ENCODE measurements at regions not wholly inside any gene's neighbourhood (a gene's known extent, or its start where the extent isn't known, plus 50 kb on each side); places are given as distances from the start of the nearest gene placed in this dataset.

GRCh38 chr10:109393425-109393824 lies 529.9 kb downstream of the XPNPEP1 start:
- TF ChIP-seq, protein P1, sequence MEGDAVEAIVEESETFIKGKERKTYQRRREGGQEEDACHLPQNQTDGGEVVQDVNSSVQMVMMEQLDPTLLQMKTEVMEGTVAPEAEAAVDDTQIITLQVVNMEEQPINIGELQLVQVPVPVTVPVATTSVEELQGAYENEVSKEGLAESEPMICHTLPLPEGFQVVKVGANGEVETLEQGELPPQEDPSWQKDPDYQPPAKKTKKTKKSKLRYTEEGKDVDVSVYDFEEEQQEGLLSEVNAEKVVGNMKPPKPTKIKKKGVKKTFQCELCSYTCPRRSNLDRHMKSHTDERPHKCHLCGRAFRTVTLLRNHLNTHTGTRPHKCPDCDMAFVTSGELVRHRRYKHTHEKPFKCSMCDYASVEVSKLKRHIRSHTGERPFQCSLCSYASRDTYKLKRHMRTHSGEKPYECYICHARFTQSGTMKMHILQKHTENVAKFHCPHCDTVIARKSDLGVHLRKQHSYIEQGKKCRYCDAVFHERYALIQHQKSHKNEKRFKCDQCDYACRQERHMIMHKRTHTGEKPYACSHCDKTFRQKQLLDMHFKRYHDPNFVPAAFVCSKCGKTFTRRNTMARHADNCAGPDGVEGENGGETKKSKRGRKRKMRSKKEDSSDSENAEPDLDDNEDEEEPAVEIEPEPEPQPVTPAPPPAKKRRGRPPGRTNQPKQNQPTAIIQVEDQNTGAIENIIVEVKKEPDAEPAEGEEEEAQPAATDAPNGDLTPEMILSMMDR (IDR thresholded peaks at IDR 0.05): no peak
- TF ChIP-seq, protein P2, sequence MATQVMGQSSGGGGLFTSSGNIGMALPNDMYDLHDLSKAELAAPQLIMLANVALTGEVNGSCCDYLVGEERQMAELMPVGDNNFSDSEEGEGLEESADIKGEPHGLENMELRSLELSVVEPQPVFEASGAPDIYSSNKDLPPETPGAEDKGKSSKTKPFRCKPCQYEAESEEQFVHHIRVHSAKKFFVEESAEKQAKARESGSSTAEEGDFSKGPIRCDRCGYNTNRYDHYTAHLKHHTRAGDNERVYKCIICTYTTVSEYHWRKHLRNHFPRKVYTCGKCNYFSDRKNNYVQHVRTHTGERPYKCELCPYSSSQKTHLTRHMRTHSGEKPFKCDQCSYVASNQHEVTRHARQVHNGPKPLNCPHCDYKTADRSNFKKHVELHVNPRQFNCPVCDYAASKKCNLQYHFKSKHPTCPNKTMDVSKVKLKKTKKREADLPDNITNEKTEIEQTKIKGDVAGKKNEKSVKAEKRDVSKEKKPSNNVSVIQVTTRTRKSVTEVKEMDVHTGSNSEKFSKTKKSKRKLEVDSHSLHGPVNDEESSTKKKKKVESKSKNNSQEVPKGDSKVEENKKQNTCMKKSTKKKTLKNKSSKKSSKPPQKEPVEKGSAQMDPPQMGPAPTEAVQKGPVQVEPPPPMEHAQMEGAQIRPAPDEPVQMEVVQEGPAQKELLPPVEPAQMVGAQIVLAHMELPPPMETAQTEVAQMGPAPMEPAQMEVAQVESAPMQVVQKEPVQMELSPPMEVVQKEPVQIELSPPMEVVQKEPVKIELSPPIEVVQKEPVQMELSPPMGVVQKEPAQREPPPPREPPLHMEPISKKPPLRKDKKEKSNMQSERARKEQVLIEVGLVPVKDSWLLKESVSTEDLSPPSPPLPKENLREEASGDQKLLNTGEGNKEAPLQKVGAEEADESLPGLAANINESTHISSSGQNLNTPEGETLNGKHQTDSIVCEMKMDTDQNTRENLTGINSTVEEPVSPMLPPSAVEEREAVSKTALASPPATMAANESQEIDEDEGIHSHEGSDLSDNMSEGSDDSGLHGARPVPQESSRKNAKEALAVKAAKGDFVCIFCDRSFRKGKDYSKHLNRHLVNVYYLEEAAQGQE (IDR thresholded peaks at IDR 0.05; ENCODE audit: insufficient read depth in 1 of 2, low read depth in 2 of 2, low read length in 1 of 2): no peak
- no peak for TF ChIP-seq SIN3A (IDR thresholded peaks at IDR 0.05; ENCODE audit: borderline replicate concordance, insufficient read depth, low read depth, low read length)

Measured in Panc1 (cell line).